HT1080 (cell line): ENCODE measurements at regions not wholly inside any gene's neighbourhood (a gene's known extent, or its start where the extent isn't known, plus 50 kb on each side); places are given as distances from the start of the nearest gene placed in this dataset.
A peak's percentile ranks its signal among the peaks of the same experiment; 100 is the strongest.

Experiments used
- DNase-seq: peaks from one replicate; pipeline ENCODE4 v3.0.0-alpha.2; 2015; ENCODE audit warnings: low read depth

- DNase-seq: no peak
Observed at GRCh38 chr2:226622484-226622883, 177.1 kb downstream of the IRS1 start.

DNA sequence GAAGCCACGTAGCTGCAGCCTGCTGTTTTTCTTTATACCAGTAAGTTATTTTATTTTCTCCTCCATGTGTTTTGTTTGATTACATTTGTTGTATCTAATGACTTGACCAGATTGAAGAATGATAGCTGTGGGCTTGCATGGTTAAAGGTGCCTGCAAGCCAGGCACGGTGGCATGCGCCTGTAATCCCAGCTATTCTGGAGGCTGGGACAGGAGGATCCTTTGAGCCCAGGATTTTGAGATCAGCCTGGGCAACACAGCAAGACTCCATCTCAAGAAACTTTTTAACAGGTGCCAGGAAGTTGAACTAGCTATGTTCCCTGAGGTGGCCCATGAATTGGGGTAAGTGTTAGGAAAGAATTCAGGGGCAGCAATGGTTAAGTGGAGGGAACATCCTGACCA is 179.4 kb downstream of the IRS1 start:
- DNase-seq: no peak

DNA sequence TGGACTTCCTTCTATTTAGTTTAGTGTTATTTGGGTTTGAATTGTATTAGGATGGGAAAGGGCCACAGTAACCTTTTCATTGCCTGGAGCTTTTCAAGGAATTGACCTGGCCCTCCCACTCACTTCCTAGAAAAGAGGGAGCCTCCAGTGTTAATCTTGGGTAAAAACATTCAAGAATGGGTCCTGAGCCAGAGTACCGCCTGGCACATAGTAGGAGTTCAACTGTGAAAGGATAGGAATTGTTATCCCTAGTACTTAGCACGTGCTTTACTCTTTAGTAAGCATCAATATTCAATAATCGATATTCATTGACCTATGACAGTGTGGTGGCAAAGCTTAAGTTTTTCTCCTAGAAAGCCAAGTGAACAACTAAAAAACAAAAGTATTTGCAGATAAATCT is 179.9 kb downstream of the IRS1 start:
- no peak for DNase-seq

DNA sequence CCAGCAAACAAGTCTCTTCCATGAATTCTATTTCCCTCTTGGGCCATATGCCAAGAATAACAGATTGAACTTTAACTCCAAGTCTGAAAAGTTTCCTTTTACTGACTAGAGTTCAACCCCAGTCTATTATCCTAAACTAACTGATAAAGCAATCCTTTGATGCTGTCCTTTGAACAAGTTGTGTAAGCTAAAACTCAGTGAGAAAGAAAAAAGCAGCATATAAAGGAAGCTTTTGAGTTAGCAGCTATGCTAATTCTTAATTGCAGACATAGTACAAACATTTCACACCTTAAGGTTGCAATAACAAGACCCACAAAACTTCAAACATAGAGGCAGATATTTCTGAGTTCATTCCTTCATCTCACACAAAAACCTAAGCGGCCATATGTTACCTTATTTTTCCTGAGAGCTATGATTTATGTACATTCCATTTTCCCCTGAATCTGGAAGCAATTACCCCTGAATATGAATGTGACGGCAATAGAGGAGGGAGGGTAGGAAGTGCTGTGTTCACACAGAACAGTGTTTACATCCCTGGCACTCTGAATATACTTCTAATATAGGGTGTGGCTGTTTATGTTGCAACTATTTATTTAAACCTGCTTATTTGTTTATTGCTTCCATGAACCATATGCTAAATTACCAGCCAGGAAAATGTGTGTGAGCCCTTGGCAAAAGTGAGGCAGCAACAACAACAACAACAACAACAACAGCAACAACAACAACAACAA is 180.6 kb downstream of the IRS1 start:
- DNase-seq: no peak

GRCh38 chr2:226618544-226618874 is 181.1 kb downstream of the IRS1 start:
- no peak for DNase-seq

DNA sequence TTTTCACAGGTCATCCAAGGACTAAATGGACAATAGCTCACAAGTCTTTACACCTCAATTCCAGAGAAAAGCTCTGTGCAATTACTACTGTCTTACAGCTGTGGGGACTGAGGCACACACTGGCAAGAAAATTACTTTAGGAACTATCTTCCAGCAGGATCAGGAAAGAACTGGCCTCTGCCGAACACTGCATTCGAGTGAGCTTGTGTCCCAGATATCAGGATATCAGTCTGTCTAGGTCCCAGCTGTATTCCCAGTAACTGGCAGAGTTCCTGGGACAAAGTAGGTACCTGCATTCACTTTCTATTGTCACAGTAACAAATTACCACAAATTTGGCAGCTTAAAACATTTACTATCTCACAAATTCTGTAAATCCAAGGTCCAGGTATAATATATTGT is 183.7 kb downstream of the IRS1 start:
- DNase-seq: no peak

DNA sequence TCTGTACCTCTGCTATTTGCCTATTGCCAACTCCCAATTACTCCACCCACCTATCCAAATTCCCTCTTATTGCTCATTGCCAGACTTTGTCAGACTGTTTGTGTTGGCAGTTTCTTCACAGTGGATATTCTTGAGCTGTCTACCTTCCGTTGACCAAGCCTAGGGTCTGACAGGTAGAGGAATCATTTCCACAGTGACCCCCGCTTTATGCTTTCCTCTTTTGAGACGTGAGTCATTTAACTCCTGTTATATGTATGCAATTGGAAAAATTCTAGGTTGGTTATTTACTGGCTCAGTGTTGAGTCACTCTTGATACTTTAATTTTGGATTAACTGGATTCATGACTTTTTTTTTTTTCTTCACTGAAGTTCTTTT is 187.7 kb downstream of the IRS1 start:
- peak; percentile 93 for DNase-seq

- no peak for DNase-seq
Observed at GRCh38 chr2:226611196-226611943, 188.2 kb downstream of the IRS1 start.

GRCh38 chr2:226609366-226609765 is 190.3 kb downstream of the IRS1 start:
- DNase-seq: peak; percentile 49

DNA sequence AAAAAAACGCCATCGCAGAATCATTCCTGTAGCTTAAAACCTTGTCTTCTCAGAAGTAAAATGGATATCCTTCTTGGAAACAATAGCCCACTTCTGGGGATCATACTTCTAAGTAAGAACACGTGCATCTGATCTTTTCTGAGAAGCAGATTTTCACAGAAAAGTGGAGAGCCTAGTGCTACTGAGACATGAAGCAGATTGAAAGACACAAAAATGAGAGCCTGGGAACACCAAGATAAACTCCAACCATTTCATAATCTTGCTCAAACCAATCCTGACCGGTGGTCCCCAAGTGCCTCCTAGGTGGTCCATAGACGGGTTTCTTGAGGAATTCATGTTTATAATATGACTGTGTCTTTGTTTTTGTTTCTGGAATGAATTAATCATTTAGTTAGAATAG is 191.2 kb downstream of the IRS1 start:
- DNase-seq: no peak

- peak; percentile 30 for DNase-seq
Observed at GRCh38 chr2:226607379-226607778, 192.2 kb downstream of the IRS1 start.

DNA sequence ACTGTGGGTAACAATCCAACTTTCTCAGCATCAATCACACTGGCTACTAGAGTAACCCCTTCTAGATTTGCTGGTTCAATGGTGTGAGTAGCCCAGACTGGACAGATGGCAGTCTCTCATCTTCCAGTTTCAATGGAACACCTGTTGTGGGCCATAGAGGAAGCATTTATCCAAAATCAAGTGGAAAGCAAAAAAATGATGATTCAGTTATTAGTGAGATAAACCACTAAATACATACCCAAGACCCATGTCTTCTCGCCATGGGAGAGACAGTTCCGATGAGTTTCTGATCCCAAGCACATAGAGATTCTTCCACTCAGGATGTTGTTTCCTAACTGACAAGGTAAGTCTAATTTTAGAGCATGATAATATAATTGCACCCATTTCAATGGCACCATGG is 194.0 kb downstream of the IRS1 start:
- no peak for DNase-seq

DNA sequence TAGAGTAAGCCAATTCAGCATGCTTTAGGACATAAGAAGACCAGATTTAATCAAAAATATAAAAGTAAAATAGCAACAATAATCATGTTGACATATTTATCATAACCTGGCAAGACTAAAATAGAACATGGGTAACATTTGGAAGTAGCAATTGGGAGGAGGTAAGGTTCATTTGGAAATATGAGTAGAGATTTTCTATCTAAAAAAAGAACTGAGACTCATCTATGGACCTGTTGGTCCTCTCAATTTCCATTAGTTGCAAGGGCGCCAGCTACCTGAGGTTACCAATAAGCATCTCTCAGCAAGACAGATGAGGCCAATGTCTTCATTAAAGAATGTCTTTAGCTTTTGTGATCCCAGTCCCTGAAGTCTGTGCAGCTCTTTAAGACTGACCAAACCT is 196.0 kb downstream of the IRS1 start:
- DNase-seq: no peak

- no peak for DNase-seq
Observed at GRCh38 chr2:226601881-226602662, 197.5 kb downstream of the IRS1 start.

DNA sequence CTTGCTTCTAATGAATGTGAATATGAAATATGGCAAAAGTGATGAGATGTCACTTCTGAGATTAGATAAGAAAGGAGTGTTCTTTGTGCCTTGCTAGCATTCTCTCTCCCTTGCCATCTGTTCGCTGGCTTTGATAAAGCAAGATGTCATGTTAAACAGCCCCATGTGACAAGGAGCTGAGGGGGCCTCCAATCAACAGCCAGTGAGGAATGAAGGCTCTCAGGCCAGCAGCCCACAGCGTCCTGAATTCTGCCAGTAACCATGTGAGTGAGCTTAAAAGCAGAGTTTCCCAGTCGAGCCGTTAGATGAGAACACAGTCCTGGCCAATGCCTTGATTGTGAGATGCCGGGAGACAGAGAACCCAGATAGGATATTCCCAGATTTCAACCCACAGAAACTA is 198.8 kb downstream of the IRS1 start:
- DNase-seq: no peak

- DNase-seq: peak; percentile 34
Observed at GRCh38 chr2:226600184-226600583, 199.4 kb downstream of the IRS1 start.

- DNase-seq: no peak
Observed at GRCh38 chr2:226589043-226589442, 210.6 kb downstream of the IRS1 start.

- no peak for DNase-seq
Observed at GRCh38 chr2:226585130-226585561, 214.5 kb downstream of the IRS1 start.

DNA sequence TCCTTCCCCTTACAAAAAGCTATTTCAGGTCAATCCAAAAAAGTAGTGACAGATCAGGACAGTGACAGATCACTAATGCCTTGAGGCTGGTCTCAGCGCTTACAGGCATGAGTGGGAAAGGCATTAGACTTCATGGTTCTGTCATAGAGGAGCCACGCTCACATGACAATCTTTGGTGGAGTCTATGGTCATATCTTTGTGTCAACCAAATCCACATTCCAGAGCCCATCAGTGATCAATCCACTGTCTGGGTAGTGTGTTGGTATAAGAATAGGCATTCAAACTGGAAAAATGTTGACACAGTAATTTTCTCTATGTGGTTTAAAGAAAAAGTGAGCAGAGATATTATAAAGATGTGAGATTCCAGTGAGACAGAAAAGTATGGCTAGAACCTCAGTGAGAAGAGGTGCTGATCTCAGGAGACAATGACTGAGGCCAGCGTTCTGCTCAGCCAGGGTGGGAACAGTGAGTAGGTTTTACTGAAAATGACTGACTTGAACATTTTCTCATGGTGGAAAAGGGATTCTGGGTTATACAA is 215.0 kb downstream of the IRS1 start:
- DNase-seq: no peak

- DNase-seq: peak; percentile 89
Observed at GRCh38 chr2:226583715-226584114, 215.9 kb downstream of the IRS1 start.

GRCh38 chr2:226581661-226582060 is 218.0 kb downstream of the IRS1 start:
- no peak for DNase-seq

GRCh38 chr2:226581004-226581403 is 218.6 kb downstream of the IRS1 start:
- no peak for DNase-seq
